Mesothelial cell of epicardium (in vitro differentiated cells): ENCODE measurements at regions not wholly inside any gene's neighbourhood (a gene's known extent, or its start where the extent isn't known, plus 50 kb on each side); places are given as distances from the start of the nearest gene placed in this dataset.

Experiments used
- DNase-seq, 2 experiments: peaks; one replicate each; pipeline ENCODE4 v3.0.0; 2021; ENCODE audit warnings: low spot score in 2 of 2; ENCODE audit not compliant: unreplicated experiment in 2 of 2
- H3K27ac Mint-ChIP-seq: 2 replicates; pipeline ENCODE4 v1.8.0; 2021; ENCODE audit warnings: mixed read lengths
- H3K27me3 Mint-ChIP-seq: 2 replicates; pipeline ENCODE4 v1.8.0; 2021; ENCODE audit warnings: low read depth, mixed read lengths
- H3K36me3 Mint-ChIP-seq: 2 replicates; pipeline ENCODE4 v1.8.0; 2021; ENCODE audit warnings: mixed read lengths
- H3K4me1 Mint-ChIP-seq: 2 replicates; pipeline ENCODE4 v1.8.0; 2021; ENCODE audit warnings: mixed read lengths
- H3K4me3 Mint-ChIP-seq: 2 replicates; pipeline ENCODE4 v1.8.0; 2021; ENCODE audit warnings: mild to moderate bottlenecking, moderate library complexity, mixed read lengths
- H3K9me3 Mint-ChIP-seq: 2 replicates; pipeline ENCODE4 v1.8.0; 2021; ENCODE audit warnings: mixed read lengths
- TF ChIP-seq, protein P1 (sequence below): fragments of 200-600 bp; sonication (generic); IDR thresholded peaks from one replicate; pipeline ENCODE4 v1.5.0; 2021; ENCODE audit warnings: antibody characterized with exemption; ENCODE audit not compliant: unreplicated experiment

DNA sequence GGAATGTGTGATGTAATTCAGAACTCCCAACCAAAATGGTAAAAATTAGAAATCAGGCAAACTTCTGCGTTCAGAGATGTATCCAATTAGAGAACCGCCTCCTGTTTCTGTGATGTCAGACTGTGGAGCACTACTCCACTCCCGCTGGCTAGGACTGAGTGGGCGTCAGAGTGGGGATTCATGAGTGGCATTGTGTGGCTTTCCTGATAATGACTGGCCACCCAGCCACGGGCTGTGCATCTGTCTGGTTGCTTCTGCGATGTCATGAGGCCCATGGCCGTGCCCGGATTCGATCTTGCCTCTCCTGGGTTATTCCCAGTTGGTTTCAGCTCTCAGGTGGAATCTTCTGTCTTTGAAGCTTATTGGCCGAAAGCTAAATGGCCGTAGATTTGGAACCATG lies 87.1 kb upstream of the KCNA1 start:
- TF ChIP-seq, protein P1, sequence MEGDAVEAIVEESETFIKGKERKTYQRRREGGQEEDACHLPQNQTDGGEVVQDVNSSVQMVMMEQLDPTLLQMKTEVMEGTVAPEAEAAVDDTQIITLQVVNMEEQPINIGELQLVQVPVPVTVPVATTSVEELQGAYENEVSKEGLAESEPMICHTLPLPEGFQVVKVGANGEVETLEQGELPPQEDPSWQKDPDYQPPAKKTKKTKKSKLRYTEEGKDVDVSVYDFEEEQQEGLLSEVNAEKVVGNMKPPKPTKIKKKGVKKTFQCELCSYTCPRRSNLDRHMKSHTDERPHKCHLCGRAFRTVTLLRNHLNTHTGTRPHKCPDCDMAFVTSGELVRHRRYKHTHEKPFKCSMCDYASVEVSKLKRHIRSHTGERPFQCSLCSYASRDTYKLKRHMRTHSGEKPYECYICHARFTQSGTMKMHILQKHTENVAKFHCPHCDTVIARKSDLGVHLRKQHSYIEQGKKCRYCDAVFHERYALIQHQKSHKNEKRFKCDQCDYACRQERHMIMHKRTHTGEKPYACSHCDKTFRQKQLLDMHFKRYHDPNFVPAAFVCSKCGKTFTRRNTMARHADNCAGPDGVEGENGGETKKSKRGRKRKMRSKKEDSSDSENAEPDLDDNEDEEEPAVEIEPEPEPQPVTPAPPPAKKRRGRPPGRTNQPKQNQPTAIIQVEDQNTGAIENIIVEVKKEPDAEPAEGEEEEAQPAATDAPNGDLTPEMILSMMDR, result no peak
- no peaks in the 10 kb centered on the region for H3K9me3 Mint-ChIP-seq
- no peaks in the 10 kb centered on the region for H3K36me3 Mint-ChIP-seq
- peaks cover 68% of the 10 kb centered on the region for H3K27me3 Mint-ChIP-seq
- no peak overlapping the region for H3K27ac Mint-ChIP-seq
- H3K4me1 Mint-ChIP-seq, result peaks cover 11% of the 10 kb centered on the region
- H3K4me3 Mint-ChIP-seq, result no peak overlapping the region
- DNase-seq, result no peak

DNA sequence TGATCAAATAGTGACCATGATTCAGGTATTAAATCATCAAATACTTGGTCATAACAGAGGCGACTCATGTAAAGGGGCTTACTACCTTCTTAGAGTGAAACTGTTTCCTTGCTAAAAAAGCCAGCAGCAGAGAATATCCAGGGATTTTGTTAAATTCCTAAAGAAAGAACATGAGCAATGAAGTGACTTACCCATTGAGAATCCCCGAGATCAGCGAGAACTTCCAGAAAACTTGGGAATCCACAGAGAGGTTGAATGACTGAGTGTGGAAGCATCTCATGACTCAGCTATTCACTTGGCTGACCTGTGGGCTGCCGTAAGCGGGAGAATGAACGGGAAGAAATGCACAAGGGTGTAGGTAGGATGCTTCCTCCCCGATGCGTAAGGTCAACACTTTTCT lies 85.3 kb upstream of the KCNA1 start:
- TF ChIP-seq, protein P1, result no peak
- H3K27me3 Mint-ChIP-seq, result peaks cover 70% of the 10 kb centered on the region
- H3K4me3 Mint-ChIP-seq, result no peak overlapping the region
- H3K36me3 Mint-ChIP-seq, result no peaks in the 10 kb centered on the region
- no peak for DNase-seq
- H3K4me1 Mint-ChIP-seq, result peaks cover 11% of the 10 kb centered on the region
- H3K27ac Mint-ChIP-seq, result no peak overlapping the region
- no peaks in the 10 kb centered on the region for H3K9me3 Mint-ChIP-seq

- no peaks in the 10 kb centered on the region for H3K9me3 Mint-ChIP-seq
- H3K27me3 Mint-ChIP-seq, result peaks cover 77% of the 10 kb centered on the region
- no peak for DNase-seq
- no peaks in the 10 kb centered on the region for H3K36me3 Mint-ChIP-seq
- H3K4me1 Mint-ChIP-seq, result peaks cover 11% of the 10 kb centered on the region
- TF ChIP-seq, protein P1, result no peak
- H3K27ac Mint-ChIP-seq, result no peak overlapping the region
- no peak overlapping the region for H3K4me3 Mint-ChIP-seq
Measured at GRCh38 chr12:4825011-4825858, 84.5 kb upstream of the KCNA1 start.

DNA sequence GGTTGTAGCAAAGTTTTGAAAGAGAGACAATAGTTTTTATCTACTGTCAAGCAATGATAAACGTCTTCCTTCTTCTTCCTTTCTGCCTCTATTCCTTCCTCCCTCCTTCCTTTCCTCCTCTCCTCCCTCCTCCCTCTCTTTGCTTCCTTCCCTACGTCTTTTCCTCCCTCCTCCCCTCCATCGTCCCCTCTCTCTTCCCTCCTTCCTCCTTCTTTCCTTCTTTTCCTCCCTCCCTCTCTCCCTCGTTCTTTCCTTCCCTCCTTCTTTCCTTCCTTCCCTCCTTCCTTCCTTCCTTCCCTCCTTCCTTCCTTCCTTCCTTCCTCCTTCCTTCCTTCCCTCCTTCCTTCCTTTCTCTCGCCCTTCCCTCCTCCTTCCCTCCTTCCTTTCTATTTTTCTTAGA lies 82.8 kb upstream of the KCNA1 start:
- no peak overlapping the region for H3K27ac Mint-ChIP-seq
- no peak for DNase-seq
- TF ChIP-seq, protein P1, result no peak
- H3K36me3 Mint-ChIP-seq, result no peaks in the 10 kb centered on the region
- H3K4me3 Mint-ChIP-seq, result no peak overlapping the region
- H3K9me3 Mint-ChIP-seq, result no peaks in the 10 kb centered on the region
- H3K27me3 Mint-ChIP-seq, result peaks cover 87% of the 10 kb centered on the region
- H3K4me1 Mint-ChIP-seq, result peaks cover 4% of the 10 kb centered on the region

GRCh38 chr12:4828176-4828575 lies 81.5 kb upstream of the KCNA1 start:
- no peak for DNase-seq
- Mint-ChIP-seq H3K27me3 (peaks cover 90% of the 10 kb centered on the region), H3K4me1 (no peaks in the 10 kb centered on the region), H3K27ac (no peak overlapping the region), H3K4me3 (no peak overlapping the region), H3K36me3 (no peaks in the 10 kb centered on the region), H3K9me3 (no peaks in the 10 kb centered on the region)
- TF ChIP-seq, protein P1, result no peak
